Thyroid gland (tissue), 4 donors: ENCODE measurements at regions not wholly inside any gene's neighbourhood (a gene's known extent, or its start where the extent isn't known, plus 50 kb on each side); places are given as distances from the start of the nearest gene placed in this dataset.

Source experiments
- DNase-seq, 2 donors: peaks; one replicate each; pipeline ENCODE4 v3.0.0-alpha.2; 2019
- H3K27ac ChIP-seq, 3 donors: fragments of 200-600 bp; sonication (generic); 1 replicate in 2 of 3; 2 replicates in 1 of 3; pipeline ENCODE4 v1.5.1; 2016 to 2019; ENCODE audit warnings: mild to moderate bottlenecking in 1 of 3, moderate library complexity in 1 of 3
- H3K27me3 ChIP-seq: fragments of 200-600 bp; sonication (generic); one replicate; pipeline ENCODE4 v1.5.1; 2019
- H3K36me3 ChIP-seq, 2 donors: fragments of 200-600 bp; sonication (generic); one replicate each; pipeline ENCODE4 v1.5.1; 2016 to 2019
- H3K4me1 ChIP-seq, 2 donors: fragments of 200-600 bp; sonication (generic); one replicate each; pipeline ENCODE4 v1.5.1; 2017 to 2019
- H3K4me3 ChIP-seq, 3 donors: fragments of 200-600 bp; sonication (generic); replicated peaks in 1 of 3; 1 replicate in 2 of 3; 2 replicates in 1 of 3; pipeline ENCODE4 v1.5.1; 2016; ENCODE audit warnings: mild to moderate bottlenecking in 1 of 3
- H3K9me3 ChIP-seq: fragments of 200-600 bp; sonication (generic); one replicate; pipeline ENCODE4 v1.5.1; 2017
- POLR2A ChIP-seq, 2 donors: fragments of 450-650 bp; IDR thresholded peaks; one replicate each; pipeline ENCODE4 v1.6.1; 2017; ENCODE audit warnings: antibody characterized with exemption in 2 of 2, mild to moderate bottlenecking in 2 of 2, moderate library complexity in 1 of 2
- WGBS, 2 donors: methylation state at CpG; one replicate each; pipeline ENCODE4 v1.1.5; 2017; 5-methylcytosine and 5-hydroxymethylcytosine counted together
- intact Hi-C: fragments of 100-400 bp; cut with DNase I; formaldehyde crosslinking; loops from one replicate; pipeline ENCODE4 v1.15.1; 2023
- TF ChIP-seq, protein P1 (sequence below), 6 experiments: fragments of 200-600 bp in 3 of 6; fragments of 450-650 bp in 3 of 6; sonication (generic) in 3 of 6; IDR thresholded peaks; one replicate each; pipeline ENCODE4 v1.5.1; 2016 to 2019; ENCODE audit warnings: antibody characterized with exemption in 6 of 6, mild to moderate bottlenecking in 2 of 6, inconsistent platforms in 1 of 6, moderate library complexity in 1 of 6

GRCh38 chr15:87403973-87404372 lies 852.6 kb downstream of the NTRK3 start:
- H3K27ac ChIP-seq = no peak overlapping the region
- H3K9me3 ChIP-seq = no peaks in the 10 kb centered on the region
- no peaks in the 10 kb centered on the region for H3K36me3 ChIP-seq
- DNase-seq = no peak
- TF ChIP-seq POLR2A (IDR thresholded peaks at IDR 0.05) = no peak
- TF ChIP-seq, protein P1, sequence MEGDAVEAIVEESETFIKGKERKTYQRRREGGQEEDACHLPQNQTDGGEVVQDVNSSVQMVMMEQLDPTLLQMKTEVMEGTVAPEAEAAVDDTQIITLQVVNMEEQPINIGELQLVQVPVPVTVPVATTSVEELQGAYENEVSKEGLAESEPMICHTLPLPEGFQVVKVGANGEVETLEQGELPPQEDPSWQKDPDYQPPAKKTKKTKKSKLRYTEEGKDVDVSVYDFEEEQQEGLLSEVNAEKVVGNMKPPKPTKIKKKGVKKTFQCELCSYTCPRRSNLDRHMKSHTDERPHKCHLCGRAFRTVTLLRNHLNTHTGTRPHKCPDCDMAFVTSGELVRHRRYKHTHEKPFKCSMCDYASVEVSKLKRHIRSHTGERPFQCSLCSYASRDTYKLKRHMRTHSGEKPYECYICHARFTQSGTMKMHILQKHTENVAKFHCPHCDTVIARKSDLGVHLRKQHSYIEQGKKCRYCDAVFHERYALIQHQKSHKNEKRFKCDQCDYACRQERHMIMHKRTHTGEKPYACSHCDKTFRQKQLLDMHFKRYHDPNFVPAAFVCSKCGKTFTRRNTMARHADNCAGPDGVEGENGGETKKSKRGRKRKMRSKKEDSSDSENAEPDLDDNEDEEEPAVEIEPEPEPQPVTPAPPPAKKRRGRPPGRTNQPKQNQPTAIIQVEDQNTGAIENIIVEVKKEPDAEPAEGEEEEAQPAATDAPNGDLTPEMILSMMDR (IDR thresholded peaks at IDR 0.05) = no peak
- H3K27me3 ChIP-seq = no peaks in the 10 kb centered on the region
- intact Hi-C loops = no loop called here
- WGBS, 2 donors = 76 to 77% methylated on average over 5 of the region's 5 CpGs
- no peaks in the 10 kb centered on the region for H3K4me1 ChIP-seq
- H3K4me3 ChIP-seq = no peak overlapping the region

DNA sequence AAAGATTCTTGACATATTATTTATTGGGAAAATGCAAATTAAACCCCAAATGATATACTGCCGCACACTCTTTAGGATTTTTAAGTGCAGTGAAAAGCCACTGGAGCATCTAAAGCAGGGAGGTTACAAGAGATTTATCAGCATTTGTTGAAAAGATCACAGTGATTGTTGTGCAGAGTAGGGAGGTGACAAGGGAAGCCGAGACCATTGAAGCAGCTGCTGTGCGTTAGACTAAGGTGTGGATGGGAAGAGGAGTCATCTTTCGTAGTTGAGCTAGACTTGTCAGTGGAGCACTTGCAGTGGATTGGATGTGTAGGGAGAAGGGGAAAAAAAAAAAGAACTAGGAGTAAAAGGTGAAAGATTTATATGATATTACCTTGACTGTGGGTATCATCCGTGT lies 854.6 kb downstream of the NTRK3 start:
- 67 to 71% methylated on average over 5 of the region's 5 CpGs for WGBS, 2 donors

GRCh38 chr15:87394676-87395075 lies 861.9 kb downstream of the NTRK3 start:
- Histone ChIP-seq H3K4me3 (no peak overlapping the region), H3K36me3 (no peaks in the 10 kb centered on the region), H3K27me3 (no peaks in the 10 kb centered on the region), H3K27ac (no peak overlapping the region), H3K9me3 (no peaks in the 10 kb centered on the region), H3K4me1 (no peaks in the 10 kb centered on the region)
- DNase-seq = no peak
- WGBS, 2 donors = 70 to 77% methylated on average over 3 of the region's 3 CpGs
- intact Hi-C loops = no loop called here
- no peak for TF ChIP-seq POLR2A (IDR thresholded peaks at IDR 0.05)
- TF ChIP-seq, protein P1 (IDR thresholded peaks at IDR 0.05) = no peak

More for the DNA sequence above, 854.6 kb downstream of the NTRK3 start:
- no peak overlapping the region for H3K4me3 ChIP-seq
- TF ChIP-seq, protein P1 (IDR thresholded peaks at IDR 0.05) = no peak
- no peak for TF ChIP-seq POLR2A (IDR thresholded peaks at IDR 0.05)
- H3K36me3 ChIP-seq = no peaks in the 10 kb centered on the region
- H3K9me3 ChIP-seq = no peaks in the 10 kb centered on the region
- H3K27me3 ChIP-seq = no peaks in the 10 kb centered on the region
- intact Hi-C loops = no loop called here
- H3K27ac ChIP-seq = no peak overlapping the region
- no peak for DNase-seq
- no peaks in the 10 kb centered on the region for H3K4me1 ChIP-seq

DNA sequence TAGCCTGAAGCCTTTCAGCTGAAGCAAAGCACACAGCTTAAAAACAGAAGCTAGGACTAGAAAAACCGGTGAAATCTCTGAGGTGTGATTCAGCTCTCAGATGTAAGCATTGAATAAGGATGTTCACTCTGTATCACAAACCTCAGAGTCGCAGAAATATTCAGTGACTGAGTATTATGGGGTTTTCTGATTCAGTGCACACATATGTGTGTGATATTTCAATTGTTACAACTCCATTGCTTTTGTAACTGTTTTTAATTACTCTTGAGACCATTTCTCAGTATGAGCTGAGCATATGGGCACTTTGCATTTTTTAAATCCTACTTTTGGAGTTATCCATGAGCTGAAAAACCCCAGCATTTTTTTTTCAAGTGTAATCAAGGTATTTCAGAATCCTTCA lies 868.8 kb downstream of the NTRK3 start:
- no peak overlapping the region for H3K27ac ChIP-seq
- WGBS, 2 donors = 60 to 65% methylated on average over 2 of the region's 2 CpGs
- no peaks in the 10 kb centered on the region for H3K9me3 ChIP-seq
- no peaks in the 10 kb centered on the region for H3K27me3 ChIP-seq
- H3K36me3 ChIP-seq = no peaks in the 10 kb centered on the region
- intact Hi-C loops = no loop called here
- H3K4me1 ChIP-seq = no peaks in the 10 kb centered on the region
- H3K4me3 ChIP-seq = no peak overlapping the region
- TF ChIP-seq, protein P1 (IDR thresholded peaks at IDR 0.05) = no peak
- no peak for TF ChIP-seq POLR2A (IDR thresholded peaks at IDR 0.05)
- DNase-seq = no peak

GRCh38 chr15:87374339-87374738 lies 882.2 kb downstream of the NTRK3 start:
- Histone ChIP-seq H3K4me3 (no peak overlapping the region), H3K4me1 (no peaks in the 10 kb centered on the region), H3K9me3 (no peaks in the 10 kb centered on the region), H3K27ac (no peak overlapping the region), H3K36me3 (no peaks in the 10 kb centered on the region), H3K27me3 (no peaks in the 10 kb centered on the region)
- 62 to 67% methylated on average over 3 of the region's 3 CpGs for WGBS, 2 donors
- no peak for DNase-seq
- intact Hi-C loops = no loop called here
- TF ChIP-seq POLR2A (IDR thresholded peaks at IDR 0.05) = no peak
- TF ChIP-seq, protein P1 (IDR thresholded peaks at IDR 0.05) = no peak
